Subcutaneous abdominal adipose tissue (tissue), 5 donors: ENCODE measurements at regions not wholly inside any gene's neighbourhood (a gene's known extent, or its start where the extent isn't known, plus 50 kb on each side); places are given as distances from the start of the nearest gene placed in this dataset.
"Not testable (repeated sequence)": the region's sequence is repeated elsewhere in the genome, so short reads cannot be mapped to it uniquely, and the experiment has no call there.

Source experiments
- H3K27ac ChIP-seq: one replicate; pipeline ENCODE4 v1.7.0; 2013; ENCODE audit warnings: low read depth, mild to moderate bottlenecking, inconsistent platforms, low read length, moderate library complexity
- H3K27me3 ChIP-seq, 5 donors: one replicate each; pipeline ENCODE4 v1.7.0; 2013; ENCODE audit warnings: low read length in 5 of 5, inconsistent platforms in 1 of 5; ENCODE audit not compliant: control insufficient read depth in 5 of 5, insufficient read depth in 4 of 5
- H3K36me3 ChIP-seq, 5 donors: one replicate each; pipeline ENCODE4 v1.7.0; 2013; ENCODE audit warnings: low read length in 5 of 5; ENCODE audit not compliant: control insufficient read depth in 5 of 5, insufficient read depth in 5 of 5
- H3K4me1 ChIP-seq, 5 donors: one replicate each; pipeline ENCODE4 v1.7.0; 2013; ENCODE audit warnings: low read length in 5 of 5, mild to moderate bottlenecking in 3 of 5, moderate library complexity in 1 of 5; ENCODE audit not compliant: control insufficient read depth in 5 of 5, insufficient read depth in 5 of 5
- H3K4me3 ChIP-seq, 5 donors: one replicate each; pipeline ENCODE4 v1.7.0; 2013; ENCODE audit warnings: low read length in 5 of 5, low read depth in 1 of 5
- H3K9ac ChIP-seq, 5 donors: one replicate each; pipeline ENCODE4 v1.7.0; 2013; ENCODE audit warnings: low read length in 5 of 5, mild to moderate bottlenecking in 4 of 5, moderate library complexity in 3 of 5
- H3K9me3 ChIP-seq, 5 donors: one replicate each; pipeline ENCODE4 v1.7.0; 2013; ENCODE audit warnings: low read length in 5 of 5; ENCODE audit not compliant: control insufficient read depth in 5 of 5
- donor health status: healthy.
- donor health status: healthy.
- donor health status: healthy.
- donor health status: healthy.
- donor health status: healthy.

DNA sequence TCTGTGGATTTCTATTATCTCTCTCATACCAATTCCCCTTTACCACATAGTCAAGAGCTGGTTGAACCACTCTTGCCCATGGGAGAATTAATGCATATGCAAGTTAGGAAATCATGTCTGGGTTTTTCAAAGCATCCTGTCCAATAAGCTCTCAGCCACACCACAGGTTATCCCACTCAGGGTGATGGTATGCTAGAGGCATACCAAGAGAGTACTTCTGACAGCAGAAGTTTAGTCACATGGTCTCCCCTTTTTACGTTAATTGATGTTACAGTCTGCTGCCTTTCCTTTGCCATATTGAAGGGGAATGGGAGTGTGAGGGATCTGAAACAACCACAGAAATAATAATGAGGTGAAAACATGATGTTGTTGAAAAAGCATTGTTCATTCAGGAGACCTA, 135.8 kb upstream of the PBX1 start:
- Histone ChIP-seq H3K27ac (no peak overlapping the region), H3K36me3 (no peaks in the 10 kb centered on the region), H3K4me3 (no peak overlapping the region), H3K9me3 (no peaks in the 10 kb centered on the region), H3K27me3 (no peaks in the 10 kb centered on the region), H3K9ac (no peak overlapping the region), H3K4me1 (peaks cover 0 to 9% (median 0%) of the 10 kb centered on the region in 5 donors)

DNA sequence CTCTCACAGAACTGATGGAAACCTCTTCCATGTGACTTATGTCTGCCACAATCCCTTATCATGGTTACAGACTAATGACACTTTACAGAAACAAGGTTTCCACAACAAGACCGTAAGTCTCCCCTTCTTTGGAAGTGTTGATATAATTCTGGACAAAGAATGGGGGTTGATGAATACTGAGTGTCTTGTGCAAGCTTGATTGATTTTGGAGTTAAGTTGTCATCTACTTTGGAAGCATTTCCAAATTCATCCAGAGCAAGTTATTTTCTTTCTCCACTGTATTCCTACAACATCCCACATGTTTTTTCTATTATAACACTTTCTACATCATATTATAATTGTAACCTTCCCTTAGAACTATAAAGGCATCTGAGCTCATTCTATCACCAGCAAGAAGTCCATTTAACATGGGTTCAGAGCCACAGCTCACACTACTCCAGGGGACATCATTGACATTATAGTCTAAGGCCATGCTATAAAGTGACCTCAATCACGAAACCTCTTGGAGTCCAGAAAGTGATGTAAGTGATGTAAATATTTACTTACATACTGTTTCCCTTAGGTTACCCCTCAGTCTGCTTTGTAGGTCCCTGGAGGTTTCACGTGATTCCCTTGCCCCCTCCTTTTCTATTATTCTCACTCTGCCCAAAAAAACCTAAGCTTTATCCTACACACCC, 125.7 kb upstream of the PBX1 start:
- H3K9me3 ChIP-seq, result no peaks in the 10 kb centered on the region
- H3K27ac ChIP-seq, result no peak overlapping the region
- H3K4me3 ChIP-seq, result no peak overlapping the region
- H3K27me3 ChIP-seq, result no peaks in the 10 kb centered on the region
- no peaks in the 10 kb centered on the region for H3K4me1 ChIP-seq
- H3K36me3 ChIP-seq, result no peaks in the 10 kb centered on the region
- no peak overlapping the region for H3K9ac ChIP-seq

DNA sequence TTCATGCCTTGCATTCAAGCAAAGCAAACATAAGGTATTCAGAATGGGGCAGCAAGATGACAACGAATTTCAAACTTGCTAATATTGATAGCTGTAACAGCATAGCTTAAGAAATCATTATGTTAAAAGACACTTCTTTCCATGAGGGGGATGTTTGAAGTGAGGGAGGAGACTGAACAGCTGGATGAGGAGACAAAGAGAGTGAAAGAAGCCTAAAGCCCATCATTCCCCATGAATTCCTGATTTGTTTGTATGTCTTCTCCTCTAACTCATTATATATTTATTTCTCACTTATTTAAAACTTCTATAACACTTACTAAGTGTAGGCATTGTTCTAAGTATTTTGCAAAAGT, 125.2 kb upstream of the PBX1 start:
- Histone ChIP-seq H3K9me3 (no peaks in the 10 kb centered on the region), H3K27ac (no peak overlapping the region), H3K27me3 (no peaks in the 10 kb centered on the region), H3K4me1 (no peaks in the 10 kb centered on the region), H3K9ac (no peak overlapping the region), H3K36me3 (no peaks in the 10 kb centered on the region), H3K4me3 (no peak overlapping the region)

DNA sequence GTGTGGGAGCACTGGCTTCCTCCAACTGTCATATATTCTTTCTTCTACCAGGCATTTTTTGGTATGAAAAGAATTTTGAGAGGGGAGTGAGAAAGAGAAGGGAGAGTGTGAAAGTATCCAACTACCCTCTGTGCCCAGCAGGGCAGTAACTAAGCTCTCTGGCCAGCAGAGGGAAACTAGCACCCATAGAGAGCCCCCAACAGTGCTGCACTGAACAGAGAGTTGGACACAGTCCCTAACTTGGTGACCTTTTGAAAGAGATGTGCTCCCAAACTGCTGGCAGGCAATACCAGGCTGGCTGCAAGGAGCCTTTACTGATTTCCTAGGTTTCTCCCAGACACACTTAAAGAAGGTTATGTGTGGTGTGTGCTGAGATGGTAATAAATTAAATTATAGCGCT, 118.8 kb upstream of the PBX1 start:
- Histone ChIP-seq H3K27ac (peak overlapping the region; percentile 12), H3K36me3 (no peaks in the 10 kb centered on the region), H3K4me1 (peaks cover 0 to 42% (median 28%) of the 10 kb centered on the region in 5 donors), H3K9me3 (no peaks in the 10 kb centered on the region), H3K4me3 (no peak overlapping the region), H3K9ac (no peak overlapping the region), H3K27me3 (no peaks in the 10 kb centered on the region)

- Histone ChIP-seq H3K4me1 (peaks cover 0 to 42% (median 28%) of the 10 kb centered on the region in 5 donors), H3K9me3 (no peaks in the 10 kb centered on the region), H3K4me3 (no peak overlapping the region), H3K27me3 (no peaks in the 10 kb centered on the region), H3K9ac (no peak overlapping the region), H3K36me3 (no peaks in the 10 kb centered on the region), H3K27ac (peak overlapping the region; percentile 75)
These were observed 115.8 kb upstream of the PBX1 start for GRCh38 chr1:164443166-164443565.

DNA sequence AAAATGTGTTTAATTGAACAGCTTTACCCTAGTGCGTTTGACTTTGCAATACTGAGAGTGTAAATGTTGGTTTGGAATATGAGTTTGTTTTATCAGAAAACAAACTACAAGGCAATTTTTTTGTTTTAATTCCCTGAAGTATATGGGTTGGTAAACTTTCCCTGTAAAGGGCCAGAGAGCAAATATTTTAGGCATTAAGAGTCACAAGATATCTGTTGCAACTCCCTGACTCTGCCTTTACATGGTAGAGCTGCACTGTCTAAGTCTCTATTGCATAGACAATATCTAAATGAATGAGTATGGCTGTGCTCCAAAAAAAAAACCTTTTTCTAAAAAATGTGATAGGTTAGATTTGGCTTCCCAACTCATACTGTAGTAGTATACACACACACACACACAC, 115.1 kb upstream of the PBX1 start:
- Histone ChIP-seq H3K9me3 (no peaks in the 10 kb centered on the region), H3K36me3 (no peaks in the 10 kb centered on the region), H3K9ac (no peak overlapping the region), H3K27me3 (no peaks in the 10 kb centered on the region), H3K4me1 (peaks cover 0 to 42% (median 28%) of the 10 kb centered on the region in 5 donors), H3K27ac (no peak overlapping the region), H3K4me3 (no peak overlapping the region)

GRCh38 chr1:164446020-164446419, 113.0 kb upstream of the PBX1 start:
- no peak overlapping the region for H3K4me3 ChIP-seq
- H3K9me3 ChIP-seq, result no peaks in the 10 kb centered on the region
- H3K27me3 ChIP-seq, result no peaks in the 10 kb centered on the region
- peaks cover 0 to 32% (median 21%) of the 10 kb centered on the region in 5 donors for H3K4me1 ChIP-seq
- H3K36me3 ChIP-seq, result no peaks in the 10 kb centered on the region
- no peak overlapping the region for H3K27ac ChIP-seq
- H3K9ac ChIP-seq, result no peak overlapping the region

GRCh38 chr1:164452549-164452948, 106.4 kb upstream of the PBX1 start:
- no peaks in the 10 kb centered on the region for H3K27me3 ChIP-seq
- no peak overlapping the region for H3K27ac ChIP-seq
- H3K36me3 ChIP-seq, result no peaks in the 10 kb centered on the region
- H3K4me3 ChIP-seq, result no peak overlapping the region
- H3K4me1 ChIP-seq, result no peaks in the 10 kb centered on the region
- H3K9ac ChIP-seq, result no peak overlapping the region
- peaks cover 0 to 6% (median 3%) of the 10 kb centered on the region in 5 donors for H3K9me3 ChIP-seq

DNA sequence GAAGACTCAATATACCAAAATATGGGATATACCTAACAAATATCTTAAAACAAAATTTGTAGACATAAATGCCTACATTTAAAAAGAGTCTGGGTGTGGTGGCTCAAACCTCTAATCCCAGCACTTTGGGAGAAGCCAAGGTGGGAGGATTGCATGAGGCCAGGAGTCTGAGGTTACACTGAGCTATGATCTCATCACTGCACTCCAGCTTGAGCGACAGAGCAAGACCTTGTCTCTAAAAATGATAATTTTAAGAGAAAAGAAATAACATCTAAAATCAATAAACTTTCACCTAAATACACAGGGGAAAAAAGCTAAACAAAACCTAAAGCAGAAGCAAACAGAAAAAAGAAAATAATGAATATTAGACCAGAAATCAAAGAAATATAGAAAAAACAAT, 102.7 kb upstream of the PBX1 start:
- H3K9ac ChIP-seq, result no peak overlapping the region
- no peaks in the 10 kb centered on the region for H3K27me3 ChIP-seq
- no peak overlapping the region for H3K4me3 ChIP-seq
- no peaks in the 10 kb centered on the region for H3K36me3 ChIP-seq
- H3K4me1 ChIP-seq, result no peaks in the 10 kb centered on the region
- H3K9me3 ChIP-seq, result peaks cover 0 to 6% (median 3%) of the 10 kb centered on the region in 5 donors
- H3K27ac ChIP-seq, result no peak overlapping the region

DNA sequence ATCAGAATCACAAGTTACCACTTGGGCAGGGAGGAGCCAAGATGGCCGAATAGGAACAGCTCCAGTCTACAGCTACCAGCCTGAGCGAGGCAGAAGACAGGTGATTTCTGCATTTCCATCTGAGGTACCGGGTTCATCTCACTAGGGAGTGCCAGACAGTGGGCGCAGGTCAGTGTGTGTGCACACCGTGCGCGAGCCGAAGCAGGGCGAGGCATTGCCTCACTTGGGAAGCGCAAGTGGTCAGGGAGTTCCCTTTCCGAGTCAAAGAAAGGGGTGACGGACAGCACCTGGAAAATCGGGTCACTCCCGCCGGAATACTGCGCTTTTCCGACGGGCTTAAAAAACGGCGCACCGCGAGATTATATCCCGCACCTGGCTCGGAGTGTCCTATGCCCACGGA, 99.8 kb upstream of the PBX1 start:
- H3K4me3 ChIP-seq, H3K9ac ChIP-seq, H3K27ac ChIP-seq, H3K36me3 ChIP-seq, H3K4me1 ChIP-seq, H3K27me3 ChIP-seq, H3K9me3 ChIP-seq: not testable (repeated sequence)
